ENCODE measurements at regions not wholly inside any gene's neighbourhood (a gene's known extent, or its start where the extent isn't known, plus 50 kb on each side); places are given as distances from the start of the nearest gene placed in this dataset.

DNA sequence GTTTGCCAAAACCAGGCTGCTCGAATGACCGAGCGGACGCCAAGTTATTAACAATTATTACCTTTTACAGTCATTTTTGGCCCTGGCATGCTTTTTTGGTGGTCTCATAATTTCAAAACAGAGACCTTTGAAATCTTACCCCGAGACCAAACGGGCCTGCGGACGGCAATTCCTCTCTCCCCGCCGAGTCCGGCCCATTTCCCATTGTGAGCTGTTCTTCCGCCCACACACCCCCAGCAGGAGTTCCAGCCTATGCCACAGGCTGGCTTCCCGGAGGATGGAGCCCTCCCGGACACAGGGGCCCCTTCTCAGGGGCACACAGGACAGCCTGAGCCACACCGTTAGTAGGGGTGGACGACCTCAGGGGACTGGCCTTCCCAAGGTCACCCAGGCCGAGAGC is 130.7 kb downstream of the C16orf95 start:
- 96% methylated on average over 13 of the region's 17 CpGs for WGBS (ENCODE audit: insufficient coverage)
- no peaks in the 10 kb centered on the region for H3K27me3 ChIP-seq (replicated peaks in 1 of 2; ENCODE audit: control insufficient read depth in 2 of 2, extremely low read depth in 1 of 2, insufficient read depth in 2 of 2, low read length in 1 of 2)
- H3K27me3 Mint-ChIP-seq, result no peaks in the 10 kb centered on the region
- no peak overlapping the region for H3K4me3 ChIP-seq (ENCODE audit: control insufficient read depth in 1 of 2, extremely low read depth in 1 of 2, low read length in 1 of 2)
- peaks cover 0 to 9% (median 4%) of the 10 kb centered on the region in 3 donors for H3K9me3 Mint-ChIP-seq
- H3K9me3 ChIP-seq, result no peaks in the 10 kb centered on the region
- H3K36me3 Mint-ChIP-seq, result no peaks in the 10 kb centered on the region
- H3K27ac ChIP-seq (ENCODE audit: low read length), result no peak overlapping the region
- ATAC-seq (replicated peaks in 1 of 4) (no peak), DNase-seq (no peak)
- ChIA-PET POLR2A (no interaction called here), CTCF (no interaction called here)
- no peak overlapping the region for H3K4me3 Mint-ChIP-seq
- no peaks in the 10 kb centered on the region for H3K36me3 ChIP-seq (ENCODE audit: control insufficient read depth in 2 of 2, extremely low read depth in 1 of 2, insufficient read depth in 1 of 2, low read length in 1 of 2)
- no peaks in the 10 kb centered on the region for H3K4me1 Mint-ChIP-seq
- no peaks in the 10 kb centered on the region for H3K4me1 ChIP-seq (ENCODE audit: control insufficient read depth in 1 of 2, extremely low read depth in 1 of 2, insufficient read depth in 2 of 2, low read length in 2 of 2)
- H3K27ac Mint-ChIP-seq, result no peak overlapping the region

DNA sequence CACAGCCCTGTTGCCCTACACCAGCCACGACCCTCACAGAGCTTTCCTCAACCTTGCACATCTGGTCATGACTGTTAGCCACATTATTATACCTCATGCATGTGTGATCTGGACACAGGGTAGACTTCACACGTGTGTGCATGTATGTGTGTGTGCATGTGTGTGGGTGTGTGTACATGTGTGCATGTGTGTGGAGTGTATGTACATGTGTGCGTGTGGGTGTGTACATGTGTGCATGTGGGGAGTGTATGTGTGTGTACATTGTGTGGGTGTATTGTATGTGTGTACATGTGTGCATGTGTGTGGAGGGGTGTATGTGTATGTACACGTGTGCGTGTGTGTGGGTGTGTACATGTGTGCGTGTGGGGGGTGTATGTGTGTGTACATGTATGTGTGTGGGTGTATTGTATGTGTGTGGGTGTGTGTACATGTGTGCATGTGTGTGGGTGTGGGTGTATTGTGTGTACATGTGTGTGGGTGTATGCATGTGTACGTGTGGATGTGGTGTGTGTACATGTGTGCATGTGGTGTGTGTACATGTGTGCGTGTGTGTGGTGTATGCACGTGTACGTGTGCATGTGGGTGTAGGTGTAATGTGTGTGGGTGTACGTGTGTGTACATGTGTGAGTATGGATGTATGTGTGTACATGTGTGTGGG is 130.2 kb downstream of the C16orf95 start:
- no peaks in the 10 kb centered on the region for H3K27me3 ChIP-seq (replicated peaks in 1 of 2; ENCODE audit: control insufficient read depth in 2 of 2, extremely low read depth in 1 of 2, insufficient read depth in 2 of 2, low read length in 1 of 2)
- H3K4me3 ChIP-seq (ENCODE audit: control insufficient read depth in 1 of 2, extremely low read depth in 1 of 2, low read length in 1 of 2), result no peak overlapping the region
- H3K4me1 ChIP-seq (ENCODE audit: control insufficient read depth in 1 of 2, extremely low read depth in 1 of 2, insufficient read depth in 2 of 2, low read length in 2 of 2), result no peaks in the 10 kb centered on the region
- WGBS (ENCODE audit: insufficient coverage), result 83% methylated on average over 10 of the region's 11 CpGs
- no peak for DNase-seq
- ChIA-PET CTCF (no interaction called here), POLR2A (no interaction called here)
- Mint-ChIP-seq H3K27ac (no peak overlapping the region), H3K36me3 (no peaks in the 10 kb centered on the region), H3K4me1 (no peaks in the 10 kb centered on the region), H3K9me3 (peaks cover 0 to 9% (median 4%) of the 10 kb centered on the region in 3 donors), H3K27me3 (no peaks in the 10 kb centered on the region), H3K4me3 (no peak overlapping the region)
- ATAC-seq (replicated peaks in 1 of 4), result no peak
- H3K36me3 ChIP-seq (ENCODE audit: control insufficient read depth in 2 of 2, extremely low read depth in 1 of 2, insufficient read depth in 1 of 2, low read length in 1 of 2), result no peaks in the 10 kb centered on the region
- H3K9me3 ChIP-seq, result no peaks in the 10 kb centered on the region
- no peak overlapping the region for H3K27ac ChIP-seq (ENCODE audit: low read length)

DNA sequence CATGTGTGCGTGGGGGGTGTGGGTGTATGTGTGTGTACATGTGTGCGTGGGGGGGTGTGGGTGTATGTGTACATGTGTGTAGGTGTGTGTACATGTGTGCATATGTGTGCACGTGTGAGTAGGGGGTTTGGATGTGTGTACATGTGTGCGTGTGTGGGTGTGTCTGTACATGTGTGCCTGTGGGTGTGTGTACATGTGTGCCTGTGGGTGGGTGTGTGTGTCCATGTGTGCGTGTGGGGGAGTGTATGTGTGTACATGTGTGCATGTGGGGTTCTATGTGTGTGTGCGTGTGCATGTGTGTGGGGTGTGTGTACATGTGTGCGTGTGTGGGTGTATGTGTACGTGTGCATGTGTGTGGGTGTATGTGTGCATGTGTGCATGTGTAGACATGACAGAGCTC is 129.1 kb downstream of the C16orf95 start:
- Mint-ChIP-seq H3K9me3 (peaks cover 0 to 9% (median 4%) of the 10 kb centered on the region in 3 donors), H3K36me3 (no peaks in the 10 kb centered on the region), H3K27ac (no peak overlapping the region), H3K4me1 (no peaks in the 10 kb centered on the region), H3K4me3 (no peak overlapping the region), H3K27me3 (no peaks in the 10 kb centered on the region)
- DNase-seq (no peak), ATAC-seq (replicated peaks in 1 of 4) (no peak)
- no peaks in the 10 kb centered on the region for H3K9me3 ChIP-seq
- H3K27me3 ChIP-seq (replicated peaks in 1 of 2; ENCODE audit: control insufficient read depth in 2 of 2, extremely low read depth in 1 of 2, insufficient read depth in 2 of 2, low read length in 1 of 2), result peaks cover 0 to 3% of the 10 kb centered on the region in 2 experiments
- H3K4me1 ChIP-seq (ENCODE audit: control insufficient read depth in 1 of 2, extremely low read depth in 1 of 2, insufficient read depth in 2 of 2, low read length in 2 of 2), result no peaks in the 10 kb centered on the region
- H3K27ac ChIP-seq (ENCODE audit: low read length), result no peak overlapping the region
- no peaks in the 10 kb centered on the region for H3K36me3 ChIP-seq (ENCODE audit: control insufficient read depth in 2 of 2, extremely low read depth in 1 of 2, insufficient read depth in 1 of 2, low read length in 1 of 2)
- no peak overlapping the region for H3K4me3 ChIP-seq (ENCODE audit: control insufficient read depth in 1 of 2, extremely low read depth in 1 of 2, low read length in 1 of 2)
- POLR2A ChIA-PET, result no interaction called here
- 100% methylated on average over 4 of the region's 8 CpGs for WGBS (ENCODE audit: insufficient coverage)
- CTCF ChIA-PET, result no interaction called here

DNA sequence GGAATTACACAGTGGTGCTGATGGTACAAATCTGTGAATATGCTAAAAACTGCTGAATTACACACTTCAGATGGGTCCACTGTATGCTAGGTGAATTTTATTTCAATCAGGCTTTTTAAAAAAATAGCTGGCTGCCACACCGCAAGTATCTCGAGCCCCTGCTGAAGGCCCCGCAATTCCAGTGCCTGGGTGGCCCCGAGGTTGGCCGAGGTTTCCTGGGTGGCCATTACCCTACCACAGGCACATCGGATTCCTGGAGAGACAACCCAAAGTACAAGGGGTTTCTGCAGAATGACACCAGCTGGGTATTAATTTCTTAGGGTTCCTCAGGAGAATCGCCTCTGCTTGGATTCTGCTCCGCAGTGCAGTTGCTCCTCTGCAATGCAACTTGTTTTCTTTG is 127.8 kb downstream of the C16orf95 start:
- Histone ChIP-seq H3K27ac (ENCODE audit: low read length) (no peak overlapping the region), H3K27me3 (replicated peaks in 1 of 2; ENCODE audit: control insufficient read depth in 2 of 2, extremely low read depth in 1 of 2, insufficient read depth in 2 of 2, low read length in 1 of 2) (peaks cover 0 to 5% of the 10 kb centered on the region in 2 experiments), H3K4me3 (ENCODE audit: control insufficient read depth in 1 of 2, extremely low read depth in 1 of 2, low read length in 1 of 2) (no peak overlapping the region), H3K36me3 (ENCODE audit: control insufficient read depth in 2 of 2, extremely low read depth in 1 of 2, insufficient read depth in 1 of 2, low read length in 1 of 2) (no peaks in the 10 kb centered on the region), H3K9me3 (no peaks in the 10 kb centered on the region), H3K4me1 (ENCODE audit: control insufficient read depth in 1 of 2, extremely low read depth in 1 of 2, insufficient read depth in 2 of 2, low read length in 2 of 2) (no peaks in the 10 kb centered on the region)
- no peaks in the 10 kb centered on the region for H3K27me3 Mint-ChIP-seq
- H3K4me3 Mint-ChIP-seq, result no peak overlapping the region
- POLR2A ChIA-PET, result no interaction called here
- ATAC-seq (replicated peaks in 1 of 4) (no peak), DNase-seq (no peak)
- H3K27ac Mint-ChIP-seq, result no peak overlapping the region
- 95% methylated on average over 7 of the region's 8 CpGs for WGBS (ENCODE audit: insufficient coverage)
- peaks cover 0 to 9% (median 4%) of the 10 kb centered on the region in 3 donors for H3K9me3 Mint-ChIP-seq
- H3K4me1 Mint-ChIP-seq, result no peaks in the 10 kb centered on the region
- CTCF ChIA-PET, result no interaction called here
- no peaks in the 10 kb centered on the region for H3K36me3 Mint-ChIP-seq

DNA sequence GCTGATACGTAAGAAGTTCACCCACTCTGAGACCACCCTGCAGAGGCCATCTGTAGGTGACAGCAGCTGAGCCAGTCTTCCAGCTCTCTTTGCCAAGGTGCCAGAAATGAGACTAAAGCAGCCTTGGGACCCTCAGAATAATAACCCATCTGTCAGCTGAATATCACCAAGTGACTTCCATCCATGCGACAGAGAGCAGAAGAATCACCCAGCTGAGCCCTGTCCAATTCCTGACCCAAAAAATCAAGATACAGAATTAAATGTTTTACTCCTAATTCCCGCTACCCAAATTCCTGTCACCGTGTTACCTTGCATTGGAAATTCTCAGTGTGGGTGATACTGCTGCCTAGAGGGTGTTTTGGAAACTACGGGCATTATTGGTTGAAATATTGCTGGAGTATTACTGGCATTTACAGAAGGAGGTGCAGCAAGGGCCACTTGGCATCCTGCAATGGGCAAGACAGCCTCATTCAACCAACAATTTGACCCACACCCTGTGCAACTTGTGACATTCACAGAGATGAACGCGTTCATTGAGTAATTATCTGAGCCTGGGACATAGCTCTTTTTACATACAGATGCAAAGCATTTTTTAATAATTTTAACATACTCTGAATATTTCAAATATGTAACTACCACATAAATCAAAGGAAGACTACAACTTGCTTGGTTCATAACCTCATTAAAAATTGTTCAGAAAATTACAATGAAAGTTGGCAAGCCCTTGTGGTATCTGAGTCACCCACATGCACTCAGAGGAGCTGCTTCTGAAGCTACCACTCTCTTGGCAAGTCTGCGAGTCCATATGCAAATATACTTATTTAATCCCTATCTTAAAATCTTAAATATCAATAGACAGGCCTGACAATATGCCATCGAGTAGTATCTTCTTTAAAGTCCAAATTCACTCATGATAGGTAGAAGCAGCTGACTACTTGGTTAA is 126.6 kb downstream of the C16orf95 start:
- peaks cover 0 to 9% (median 4%) of the 10 kb centered on the region in 3 donors for H3K9me3 Mint-ChIP-seq
- ATAC-seq (replicated peaks in 1 of 4) (no peak), DNase-seq (no peak)
- no peak overlapping the region for H3K27ac Mint-ChIP-seq
- ChIA-PET CTCF (no interaction called here), POLR2A (interaction anchor here in 1 of 2 donors (0.5 kb wide), 1 partner anchor 16 kb away, joined by 4 read pairs; no protein-coding TSS in a partner anchor)
- no peak overlapping the region for H3K27ac ChIP-seq (ENCODE audit: low read length)
- no peak overlapping the region for H3K4me3 ChIP-seq (ENCODE audit: control insufficient read depth in 1 of 2, extremely low read depth in 1 of 2, low read length in 1 of 2)
- no peaks in the 10 kb centered on the region for H3K36me3 ChIP-seq (ENCODE audit: control insufficient read depth in 2 of 2, extremely low read depth in 1 of 2, insufficient read depth in 1 of 2, low read length in 1 of 2)
- H3K9me3 ChIP-seq, result no peaks in the 10 kb centered on the region
- H3K4me3 Mint-ChIP-seq, result no peak overlapping the region
- no peaks in the 10 kb centered on the region for H3K4me1 ChIP-seq (ENCODE audit: control insufficient read depth in 1 of 2, extremely low read depth in 1 of 2, insufficient read depth in 2 of 2, low read length in 2 of 2)
- no peaks in the 10 kb centered on the region for H3K27me3 Mint-ChIP-seq
- peaks cover 2 to 5% of the 10 kb centered on the region in 2 experiments for H3K27me3 ChIP-seq (replicated peaks in 1 of 2; ENCODE audit: control insufficient read depth in 2 of 2, extremely low read depth in 1 of 2, insufficient read depth in 2 of 2, low read length in 1 of 2)
- H3K36me3 Mint-ChIP-seq, result no peaks in the 10 kb centered on the region
- no peaks in the 10 kb centered on the region for H3K4me1 Mint-ChIP-seq
- WGBS (ENCODE audit: insufficient coverage), result 100% methylated on average over 2 of the region's 9 CpGs

DNA sequence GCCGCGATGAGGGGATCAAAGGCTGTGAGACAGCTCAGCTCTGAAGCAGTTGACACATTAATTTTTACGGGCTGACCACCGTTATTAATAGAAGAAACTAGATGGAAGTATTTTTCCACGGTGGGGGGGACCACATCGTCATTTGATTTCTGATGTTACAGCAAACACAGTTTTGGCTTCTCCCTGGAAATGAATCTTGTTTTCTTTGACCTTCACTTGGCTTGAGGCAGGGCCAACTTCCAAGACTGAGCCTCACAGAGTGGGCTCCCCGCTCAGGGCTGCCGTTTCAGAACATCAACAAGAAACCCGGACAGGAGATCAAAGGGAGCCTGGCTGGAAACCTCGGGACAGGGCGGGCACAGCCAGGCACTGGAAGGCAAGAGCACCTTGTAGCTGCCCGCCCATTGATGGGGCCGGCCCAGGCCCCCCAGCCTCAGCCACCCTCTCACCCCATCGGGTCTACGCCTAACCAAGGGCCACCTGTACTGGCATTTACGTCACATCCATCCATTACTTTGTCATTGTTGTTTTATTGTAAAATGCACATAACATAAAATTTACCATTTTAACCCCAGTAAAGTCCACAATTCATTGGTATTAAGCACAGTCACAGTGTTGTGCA is 124.6 kb downstream of the C16orf95 start:
- Histone ChIP-seq H3K9me3 (no peaks in the 10 kb centered on the region), H3K4me3 (ENCODE audit: control insufficient read depth in 1 of 2, extremely low read depth in 1 of 2, low read length in 1 of 2) (no peak overlapping the region), H3K27ac (ENCODE audit: low read length) (no peak overlapping the region), H3K4me1 (ENCODE audit: control insufficient read depth in 1 of 2, extremely low read depth in 1 of 2, insufficient read depth in 2 of 2, low read length in 2 of 2) (no peaks in the 10 kb centered on the region), H3K36me3 (ENCODE audit: control insufficient read depth in 2 of 2, extremely low read depth in 1 of 2, insufficient read depth in 1 of 2, low read length in 1 of 2) (no peaks in the 10 kb centered on the region), H3K27me3 (replicated peaks in 1 of 2; ENCODE audit: control insufficient read depth in 2 of 2, extremely low read depth in 1 of 2, insufficient read depth in 2 of 2, low read length in 1 of 2) (peaks cover 2 to 21% of the 10 kb centered on the region in 2 experiments)
- Mint-ChIP-seq H3K4me1 (no peaks in the 10 kb centered on the region), H3K9me3 (peaks cover 0 to 4% (median under 1%) of the 10 kb centered on the region in 3 donors), H3K4me3 (no peak overlapping the region), H3K27ac (no peak overlapping the region), H3K36me3 (no peaks in the 10 kb centered on the region), H3K27me3 (peaks cover 0 to 8% of the 10 kb centered on the region in 2 donors)
- ATAC-seq (replicated peaks in 1 of 4) (no peak), DNase-seq (no peak)
- 93% methylated on average over 12 of the region's 16 CpGs for WGBS (ENCODE audit: insufficient coverage)
- ChIA-PET POLR2A (no interaction called here), CTCF (no interaction called here)

Measured in T-cell (primary cell).